Neural cell (in vitro differentiated cells): ENCODE measurements at regions not wholly inside any gene's neighbourhood (a gene's known extent, or its start where the extent isn't known, plus 50 kb on each side); places are given as distances from the start of the nearest gene placed in this dataset.

Source experiments
- H2AFZ ChIP-seq: fragments of 200-600, 300-800 bp; sonication (generic), shearing (Covaris generic); 2 replicates; pipeline ENCODE4 v1.6.0; 2014; ENCODE audit warnings: low read depth, mild to moderate bottlenecking, antibody characterized with exemption, low read length, moderate library complexity
- H3F3A ChIP-seq: fragments of 200-600 bp; shearing (Covaris generic); 2 replicates; pipeline ENCODE4 v1.6.1; 2016; ENCODE audit warnings: mild to moderate bottlenecking, moderate library complexity, mixed read lengths, antibody characterized with exemption, low read length; ENCODE audit not compliant: insufficient read depth, poor library complexity, severe bottlenecking
- H3K27ac ChIP-seq: fragments of 200-600, 300-800 bp; sonication (generic), shearing (Covaris generic); 2 replicates; pipeline ENCODE4 v1.5.1; 2014; ENCODE audit warnings: mild to moderate bottlenecking, low read length, moderate library complexity
- H3K27me3 ChIP-seq: fragments of 300-800, 200-600 bp; sonication (generic), shearing (Covaris generic); 2 replicates; pipeline ENCODE4 v1.6.0; 2014; ENCODE audit warnings: mild to moderate bottlenecking, low read depth, low read length, moderate library complexity; ENCODE audit not compliant: insufficient read depth
- H3K36me3 ChIP-seq: fragments of 300-800, 200-600 bp; sonication (generic), shearing (Covaris generic); 2 replicates; pipeline ENCODE4 v1.5.1; 2014; ENCODE audit warnings: mild to moderate bottlenecking, antibody characterized with exemption, low read length, moderate library complexity; ENCODE audit not compliant: insufficient read depth
- H3K4me2 ChIP-seq: fragments of 300-800, 200-600 bp; sonication (generic), shearing (Covaris generic); 2 replicates; pipeline ENCODE4 v1.6.0; 2014; ENCODE audit warnings: mild to moderate bottlenecking, low read length
- H3K4me3 ChIP-seq: fragments of 300-800, 200-600 bp; sonication (generic), shearing (Covaris generic); 2 replicates; pipeline ENCODE4 v1.5.1; 2014; ENCODE audit warnings: mild to moderate bottlenecking, low read length, moderate library complexity
- H3K79me2 ChIP-seq: fragments of 200-600 bp; shearing (Covaris generic); replicated peaks from 2 replicates; pipeline ENCODE4 v1.6.0; 2014; ENCODE audit warnings: mild to moderate bottlenecking, low read length, moderate library complexity; ENCODE audit not compliant: insufficient read depth
- H3K9ac ChIP-seq: fragments of 300-800, 200-600 bp; sonication (generic), shearing (Covaris generic); 2 replicates; pipeline ENCODE4 v1.6.1; 2016; ENCODE audit warnings: mild to moderate bottlenecking, low read length, mixed read lengths
- H3K9me2 ChIP-seq: fragments of 200-600 bp; shearing (Covaris generic); 2 replicates; pipeline ENCODE4 v1.6.1; 2016; ENCODE audit warnings: mild to moderate bottlenecking, low read length, mixed read lengths; ENCODE audit not compliant: insufficient read depth
- H3K9me3 ChIP-seq: fragments of 200-600, 300-800 bp; sonication (generic), shearing (Covaris generic); 2 replicates; pipeline ENCODE4 v1.6.1; 2016; ENCODE audit warnings: mild to moderate bottlenecking, mixed run types, low read length, moderate library complexity, mixed read lengths
- H4K20me1 ChIP-seq: fragments of 200-600 bp; shearing (Covaris generic); 2 replicates; pipeline ENCODE4 v1.6.1; 2016; ENCODE audit warnings: mild to moderate bottlenecking, mixed run types; ENCODE audit not compliant: insufficient read depth
- EP300 ChIP-seq: fragments of 450-650 bp; conservative IDR thresholded peaks from 2 replicates; pipeline ENCODE4 v1.6.1; 2014; ENCODE audit warnings: antibody characterized with exemption, mild to moderate bottlenecking, moderate library complexity; ENCODE audit not compliant: poor library complexity, severe bottlenecking
- EZH2 ChIP-seq: fragments of 200-600, 300-800 bp; shearing (Covaris generic), sonication (generic); IDR thresholded peaks from 2 replicates; pipeline ENCODE4 v1.6.1; 2014; ENCODE audit warnings: antibody characterized with exemption, low read length, borderline replicate concordance, mild to moderate bottlenecking; ENCODE audit not compliant: insufficient read depth, poor library complexity, severe bottlenecking
- MXI1 ChIP-seq: fragments of 450-650 bp; conservative IDR thresholded peaks from 2 replicates; pipeline ENCODE4 v1.6.1; 2014; ENCODE audit warnings: antibody characterized with exemption, mild to moderate bottlenecking; ENCODE audit not compliant: poor library complexity, severe bottlenecking
- POLR2AphosphoS5 ChIP-seq: IDR thresholded peaks from 2 replicates; pipeline ENCODE4 v1.6.1; 2012
- RAD21 ChIP-seq: fragments of 450-650 bp; conservative IDR thresholded peaks from 2 replicates; pipeline ENCODE4 v1.6.1; 2014; ENCODE audit warnings: antibody characterized with exemption, mild to moderate bottlenecking, moderate library complexity
- SMC3 ChIP-seq: fragments of 450-650 bp; conservative IDR thresholded peaks from 2 replicates; pipeline ENCODE4 v1.6.1; 2014; ENCODE audit warnings: antibody characterized with exemption, mild to moderate bottlenecking, moderate library complexity; ENCODE audit not compliant: poor library complexity
- TAF1 ChIP-seq: IDR thresholded peaks from 2 replicates; pipeline ENCODE4 v1.6.1; 2012; ENCODE audit warnings: low read depth
- TF ChIP-seq, protein P1 (sequence below): fragments of 450-650 bp; IDR thresholded peaks from 2 replicates; pipeline ENCODE4 v1.5.1; 2014; ENCODE audit warnings: antibody characterized with exemption, mild to moderate bottlenecking, moderate library complexity; ENCODE audit not compliant: poor library complexity, severe bottlenecking
- TF ChIP-seq, protein P2 (sequence below): IDR thresholded peaks from 2 replicates; pipeline ENCODE4 v1.6.1; 2012; ENCODE audit warnings: borderline replicate concordance

DNA sequence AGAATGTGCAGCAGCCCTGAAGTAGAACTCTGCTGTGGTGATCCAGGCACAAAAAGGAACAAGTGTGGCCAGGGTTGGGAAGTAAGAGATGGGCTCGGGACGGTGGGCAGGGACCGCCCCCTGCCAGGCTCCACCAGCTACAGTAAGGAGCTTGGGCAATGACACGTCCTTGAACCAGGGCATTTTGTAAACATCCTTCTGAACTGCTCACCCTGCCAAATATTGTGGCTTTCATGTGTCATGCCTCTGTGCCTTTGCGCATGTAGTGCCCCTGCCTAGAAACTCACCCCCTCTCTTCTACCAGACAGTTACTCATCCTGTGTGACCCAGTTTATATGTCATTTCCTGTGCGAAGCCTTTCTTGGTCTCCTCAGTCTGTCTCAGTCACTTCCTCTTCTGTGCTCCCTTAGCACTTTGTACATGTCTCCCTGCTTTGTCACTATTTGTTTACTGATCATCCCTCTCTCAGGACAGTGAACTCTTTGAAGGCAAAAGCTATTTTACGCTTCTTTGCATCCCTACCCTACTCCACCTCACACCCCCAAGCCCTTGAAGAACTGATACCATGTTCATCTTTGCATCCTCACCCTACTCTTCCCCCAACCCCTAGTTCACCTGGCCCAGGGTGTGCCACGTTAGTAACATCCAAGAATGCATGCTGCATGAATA, 108.9 kb upstream of the PLEKHG7 start:
- Histone ChIP-seq H3K9me3 (no peaks in the 10 kb centered on the region), H4K20me1 (no peaks in the 10 kb centered on the region), H3K36me3 (no peaks in the 10 kb centered on the region), H3K27me3 (no peaks in the 10 kb centered on the region), H3F3A (no peaks in the 10 kb centered on the region), H3K4me2 (no peak overlapping the region), H3K4me3 (no peak overlapping the region), H3K27ac (no peak overlapping the region), H3K9me2 (no peaks in the 10 kb centered on the region), H2AFZ (no peak overlapping the region), H3K9ac (no peak overlapping the region), H3K79me2 (no peaks in the 10 kb centered on the region)
- TF ChIP-seq SMC3 = no peak
- TF ChIP-seq POLR2AphosphoS5 = no peak
- no peak for TF ChIP-seq RAD21
- TF ChIP-seq, protein P1, sequence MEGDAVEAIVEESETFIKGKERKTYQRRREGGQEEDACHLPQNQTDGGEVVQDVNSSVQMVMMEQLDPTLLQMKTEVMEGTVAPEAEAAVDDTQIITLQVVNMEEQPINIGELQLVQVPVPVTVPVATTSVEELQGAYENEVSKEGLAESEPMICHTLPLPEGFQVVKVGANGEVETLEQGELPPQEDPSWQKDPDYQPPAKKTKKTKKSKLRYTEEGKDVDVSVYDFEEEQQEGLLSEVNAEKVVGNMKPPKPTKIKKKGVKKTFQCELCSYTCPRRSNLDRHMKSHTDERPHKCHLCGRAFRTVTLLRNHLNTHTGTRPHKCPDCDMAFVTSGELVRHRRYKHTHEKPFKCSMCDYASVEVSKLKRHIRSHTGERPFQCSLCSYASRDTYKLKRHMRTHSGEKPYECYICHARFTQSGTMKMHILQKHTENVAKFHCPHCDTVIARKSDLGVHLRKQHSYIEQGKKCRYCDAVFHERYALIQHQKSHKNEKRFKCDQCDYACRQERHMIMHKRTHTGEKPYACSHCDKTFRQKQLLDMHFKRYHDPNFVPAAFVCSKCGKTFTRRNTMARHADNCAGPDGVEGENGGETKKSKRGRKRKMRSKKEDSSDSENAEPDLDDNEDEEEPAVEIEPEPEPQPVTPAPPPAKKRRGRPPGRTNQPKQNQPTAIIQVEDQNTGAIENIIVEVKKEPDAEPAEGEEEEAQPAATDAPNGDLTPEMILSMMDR = no peak
- no peak for TF ChIP-seq EP300
- TF ChIP-seq, protein P2, sequence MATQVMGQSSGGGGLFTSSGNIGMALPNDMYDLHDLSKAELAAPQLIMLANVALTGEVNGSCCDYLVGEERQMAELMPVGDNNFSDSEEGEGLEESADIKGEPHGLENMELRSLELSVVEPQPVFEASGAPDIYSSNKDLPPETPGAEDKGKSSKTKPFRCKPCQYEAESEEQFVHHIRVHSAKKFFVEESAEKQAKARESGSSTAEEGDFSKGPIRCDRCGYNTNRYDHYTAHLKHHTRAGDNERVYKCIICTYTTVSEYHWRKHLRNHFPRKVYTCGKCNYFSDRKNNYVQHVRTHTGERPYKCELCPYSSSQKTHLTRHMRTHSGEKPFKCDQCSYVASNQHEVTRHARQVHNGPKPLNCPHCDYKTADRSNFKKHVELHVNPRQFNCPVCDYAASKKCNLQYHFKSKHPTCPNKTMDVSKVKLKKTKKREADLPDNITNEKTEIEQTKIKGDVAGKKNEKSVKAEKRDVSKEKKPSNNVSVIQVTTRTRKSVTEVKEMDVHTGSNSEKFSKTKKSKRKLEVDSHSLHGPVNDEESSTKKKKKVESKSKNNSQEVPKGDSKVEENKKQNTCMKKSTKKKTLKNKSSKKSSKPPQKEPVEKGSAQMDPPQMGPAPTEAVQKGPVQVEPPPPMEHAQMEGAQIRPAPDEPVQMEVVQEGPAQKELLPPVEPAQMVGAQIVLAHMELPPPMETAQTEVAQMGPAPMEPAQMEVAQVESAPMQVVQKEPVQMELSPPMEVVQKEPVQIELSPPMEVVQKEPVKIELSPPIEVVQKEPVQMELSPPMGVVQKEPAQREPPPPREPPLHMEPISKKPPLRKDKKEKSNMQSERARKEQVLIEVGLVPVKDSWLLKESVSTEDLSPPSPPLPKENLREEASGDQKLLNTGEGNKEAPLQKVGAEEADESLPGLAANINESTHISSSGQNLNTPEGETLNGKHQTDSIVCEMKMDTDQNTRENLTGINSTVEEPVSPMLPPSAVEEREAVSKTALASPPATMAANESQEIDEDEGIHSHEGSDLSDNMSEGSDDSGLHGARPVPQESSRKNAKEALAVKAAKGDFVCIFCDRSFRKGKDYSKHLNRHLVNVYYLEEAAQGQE = no peak
- no peak for TF ChIP-seq MXI1
- no peak for TF ChIP-seq TAF1
- no peak for TF ChIP-seq EZH2

DNA sequence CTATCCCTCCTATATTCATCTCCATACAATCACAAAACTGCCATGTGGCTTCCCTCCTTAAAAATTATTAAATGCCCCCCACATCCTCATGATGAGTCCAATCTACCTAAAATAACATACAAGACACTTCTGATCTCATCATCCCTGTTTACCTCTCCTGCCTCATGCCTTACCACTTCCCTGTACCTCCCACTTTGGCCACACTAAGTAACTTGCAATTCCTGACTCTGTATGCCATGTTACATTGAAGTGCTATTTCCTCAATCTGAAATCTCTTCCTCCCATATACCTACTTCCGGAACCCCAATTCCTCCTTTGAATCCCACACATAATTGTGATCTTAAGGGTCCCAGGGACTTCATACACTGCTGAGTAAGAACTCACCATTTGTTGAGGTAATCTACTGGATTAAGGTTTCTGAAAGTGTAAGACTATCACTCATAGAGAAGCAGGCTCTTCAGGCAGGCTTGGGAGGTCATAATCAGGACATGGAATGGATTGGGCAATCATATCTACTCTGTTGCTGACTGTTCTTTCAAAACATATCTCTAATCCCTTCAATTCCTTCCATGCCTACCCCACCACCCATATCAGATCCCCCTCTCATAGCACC, 117.6 kb upstream of the PLEKHG7 start:
- Histone ChIP-seq H3K4me2 (no peak overlapping the region), H3F3A (no peaks in the 10 kb centered on the region), H4K20me1 (no peaks in the 10 kb centered on the region), H3K36me3 (no peaks in the 10 kb centered on the region), H3K4me3 (no peak overlapping the region), H2AFZ (no peak overlapping the region), H3K9me3 (no peaks in the 10 kb centered on the region), H3K9me2 (no peaks in the 10 kb centered on the region), H3K27ac (no peak overlapping the region), H3K79me2 (no peaks in the 10 kb centered on the region), H3K9ac (no peak overlapping the region), H3K27me3 (no peaks in the 10 kb centered on the region)
- TF ChIP-seq MXI1 = no peak
